ENCODE measurements at regions not wholly inside any gene's neighbourhood (a gene's known extent, or its start where the extent isn't known, plus 50 kb on each side); places are given as distances from the start of the nearest gene placed in this dataset.

DNA sequence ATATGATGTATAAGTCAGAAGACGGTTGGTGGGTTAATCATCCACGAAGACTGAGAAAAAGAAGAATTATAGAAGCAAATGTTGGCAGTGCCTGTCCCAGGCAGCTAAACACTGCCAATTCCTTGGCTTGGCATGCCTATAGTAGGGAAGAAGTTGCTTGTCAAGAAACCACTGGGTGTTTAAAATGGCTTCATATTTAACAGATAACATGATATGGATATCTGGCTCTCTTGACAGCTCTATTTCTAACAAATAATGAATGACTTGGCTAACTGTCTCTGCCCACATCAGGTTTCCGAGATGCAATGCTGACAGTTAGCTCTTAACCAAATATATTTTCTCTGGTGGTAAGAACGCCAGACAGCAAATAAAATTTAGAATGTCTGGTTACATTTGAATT, 341.7 kb upstream of the KCNMB2 start:
- ChIA-PET POLR2A (no interaction called here), CTCF (no interaction called here)
- no TSS peak for BruUV-seq (replicated peaks)
- peaks cover 5% of the 10 kb centered on the region; the same call in 1 of the 2 replicates for H3K9me3 ChIP-seq
- Mint-ChIP-seq H3K27me3 (ENCODE audit: insufficient read depth, unreplicated experiment) (no peaks in the 10 kb centered on the region), H3K4me3 (ENCODE audit: unreplicated experiment) (no peak overlapping the region), H3K36me3 (ENCODE audit: insufficient read depth, unreplicated experiment) (no peaks in the 10 kb centered on the region), H3K4me1 (ENCODE audit: low read depth, unreplicated experiment) (no peaks in the 10 kb centered on the region), H3K27ac (ENCODE audit: unreplicated experiment) (no peak overlapping the region), H3K9me3 (ENCODE audit: unreplicated experiment) (peaks cover 14% of the 10 kb centered on the region)
- no peak overlapping the region for H3K4me3 ChIP-seq (ENCODE audit: low read depth, low read length)
- DNase-seq = no peak
- no peaks in the 10 kb centered on the region for H3K27me3 ChIP-seq (replicated peaks; ENCODE audit: control insufficient read depth, insufficient read depth, low read length)
- TF ChIP-seq, protein P1, sequence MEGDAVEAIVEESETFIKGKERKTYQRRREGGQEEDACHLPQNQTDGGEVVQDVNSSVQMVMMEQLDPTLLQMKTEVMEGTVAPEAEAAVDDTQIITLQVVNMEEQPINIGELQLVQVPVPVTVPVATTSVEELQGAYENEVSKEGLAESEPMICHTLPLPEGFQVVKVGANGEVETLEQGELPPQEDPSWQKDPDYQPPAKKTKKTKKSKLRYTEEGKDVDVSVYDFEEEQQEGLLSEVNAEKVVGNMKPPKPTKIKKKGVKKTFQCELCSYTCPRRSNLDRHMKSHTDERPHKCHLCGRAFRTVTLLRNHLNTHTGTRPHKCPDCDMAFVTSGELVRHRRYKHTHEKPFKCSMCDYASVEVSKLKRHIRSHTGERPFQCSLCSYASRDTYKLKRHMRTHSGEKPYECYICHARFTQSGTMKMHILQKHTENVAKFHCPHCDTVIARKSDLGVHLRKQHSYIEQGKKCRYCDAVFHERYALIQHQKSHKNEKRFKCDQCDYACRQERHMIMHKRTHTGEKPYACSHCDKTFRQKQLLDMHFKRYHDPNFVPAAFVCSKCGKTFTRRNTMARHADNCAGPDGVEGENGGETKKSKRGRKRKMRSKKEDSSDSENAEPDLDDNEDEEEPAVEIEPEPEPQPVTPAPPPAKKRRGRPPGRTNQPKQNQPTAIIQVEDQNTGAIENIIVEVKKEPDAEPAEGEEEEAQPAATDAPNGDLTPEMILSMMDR (IDR thresholded peaks at IDR 0.05; ENCODE audit: insufficient read depth in 1 of 2, low read depth in 1 of 2, low read length in 1 of 2, severe bottlenecking in 1 of 2, unreplicated experiment in 1 of 2) = no peak
- no peaks in the 10 kb centered on the region for H3K4me1 ChIP-seq
- H3K36me3 ChIP-seq (ENCODE audit: control insufficient read depth, insufficient read depth, low read length) = no peaks in the 10 kb centered on the region
- intact Hi-C loops (cut with micrococcal nuclease; ENCODE audit: unreplicated experiment) = no loop called here

DNA sequence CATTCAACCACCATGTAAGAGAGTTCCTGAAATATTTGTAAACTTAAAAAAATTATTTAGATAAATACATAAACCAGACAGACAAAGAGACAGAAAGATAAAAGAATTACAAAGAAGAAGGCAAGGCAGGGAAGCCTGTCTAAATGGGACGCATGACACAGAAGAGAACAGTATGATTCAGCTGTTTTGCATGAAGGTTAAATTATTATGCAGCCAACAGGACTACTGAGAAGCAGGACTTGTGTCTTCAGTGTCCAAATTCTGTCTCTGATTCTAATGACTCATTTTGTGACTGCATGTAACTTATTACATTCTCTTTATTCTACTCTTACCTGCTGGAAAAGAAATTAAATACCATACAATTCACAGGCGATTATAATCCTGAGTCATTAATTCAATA, 340.4 kb upstream of the KCNMB2 start:
- CTCF ChIA-PET = no interaction called here
- Histone ChIP-seq H3K36me3 (ENCODE audit: control insufficient read depth, insufficient read depth, low read length) (no peaks in the 10 kb centered on the region), H3K4me3 (ENCODE audit: low read depth, low read length) (no peak overlapping the region), H3K9me3 (peaks cover 5% of the 10 kb centered on the region; the same call in 1 of the 2 replicates), H3K4me1 (no peaks in the 10 kb centered on the region), H3K27me3 (replicated peaks; ENCODE audit: control insufficient read depth, insufficient read depth, low read length) (no peaks in the 10 kb centered on the region)
- BruUV-seq (replicated peaks) = no TSS peak
- peaks cover 14% of the 10 kb centered on the region for H3K9me3 Mint-ChIP-seq (ENCODE audit: unreplicated experiment)
- no peaks in the 10 kb centered on the region for H3K36me3 Mint-ChIP-seq (ENCODE audit: insufficient read depth, unreplicated experiment)
- intact Hi-C loops (cut with micrococcal nuclease; ENCODE audit: unreplicated experiment) = no loop called here
- H3K27ac Mint-ChIP-seq (ENCODE audit: unreplicated experiment) = no peak overlapping the region
- H3K27me3 Mint-ChIP-seq (ENCODE audit: insufficient read depth, unreplicated experiment) = no peaks in the 10 kb centered on the region
- POLR2A ChIA-PET = no interaction called here
- TF ChIP-seq, protein P1 (IDR thresholded peaks at IDR 0.05; ENCODE audit: insufficient read depth in 1 of 2, low read depth in 1 of 2, low read length in 1 of 2, severe bottlenecking in 1 of 2, unreplicated experiment in 1 of 2) = no peak
- no peak overlapping the region for H3K4me3 Mint-ChIP-seq (ENCODE audit: unreplicated experiment)
- DNase-seq = no peak
- H3K4me1 Mint-ChIP-seq (ENCODE audit: low read depth, unreplicated experiment) = no peaks in the 10 kb centered on the region

DNA sequence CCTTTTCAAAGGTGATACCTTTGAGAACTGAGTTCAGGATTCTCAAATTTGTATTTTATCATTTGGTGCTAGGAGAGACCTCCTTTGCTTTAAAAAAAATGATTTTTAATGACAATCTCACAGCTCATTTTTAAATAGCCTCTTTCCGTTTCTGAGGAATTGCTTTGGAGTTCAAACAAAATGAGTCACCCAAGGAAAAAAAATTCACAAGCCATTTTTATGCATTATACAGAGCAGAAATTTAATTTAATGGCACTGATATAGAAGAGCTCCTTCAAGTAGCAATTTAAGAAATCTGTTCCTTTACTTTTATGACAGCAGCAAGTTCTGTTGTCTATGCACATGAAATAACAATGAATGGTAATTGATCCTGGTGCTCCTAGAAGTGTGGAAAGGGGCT, 337.9 kb upstream of the KCNMB2 start:
- Histone ChIP-seq H3K27me3 (replicated peaks; ENCODE audit: control insufficient read depth, insufficient read depth, low read length) (no peaks in the 10 kb centered on the region), H3K4me1 (no peaks in the 10 kb centered on the region), H3K36me3 (ENCODE audit: control insufficient read depth, insufficient read depth, low read length) (no peaks in the 10 kb centered on the region), H3K4me3 (ENCODE audit: low read depth, low read length) (no peak overlapping the region), H3K9me3 (no peaks in the 10 kb centered on the region)
- Mint-ChIP-seq H3K27ac (ENCODE audit: unreplicated experiment) (no peak overlapping the region), H3K4me3 (ENCODE audit: unreplicated experiment) (no peak overlapping the region), H3K9me3 (ENCODE audit: unreplicated experiment) (no peaks in the 10 kb centered on the region), H3K4me1 (ENCODE audit: low read depth, unreplicated experiment) (no peaks in the 10 kb centered on the region), H3K27me3 (ENCODE audit: insufficient read depth, unreplicated experiment) (no peaks in the 10 kb centered on the region), H3K36me3 (ENCODE audit: insufficient read depth, unreplicated experiment) (no peaks in the 10 kb centered on the region)
- DNase-seq = no peak
- ChIA-PET POLR2A (no interaction called here), CTCF (no interaction called here)
- TF ChIP-seq, protein P1 (IDR thresholded peaks at IDR 0.05; ENCODE audit: insufficient read depth in 1 of 2, low read depth in 1 of 2, low read length in 1 of 2, severe bottlenecking in 1 of 2, unreplicated experiment in 1 of 2) = no peak
- no TSS peak for BruUV-seq (replicated peaks)
- intact Hi-C loops (cut with micrococcal nuclease; ENCODE audit: unreplicated experiment) = no loop called here

Measured in Caco-2 (cell line).